ENCODE measurements at regions not wholly inside any gene's neighbourhood (a gene's known extent, or its start where the extent isn't known, plus 50 kb on each side); places are given as distances from the start of the nearest gene placed in this dataset.

DNA sequence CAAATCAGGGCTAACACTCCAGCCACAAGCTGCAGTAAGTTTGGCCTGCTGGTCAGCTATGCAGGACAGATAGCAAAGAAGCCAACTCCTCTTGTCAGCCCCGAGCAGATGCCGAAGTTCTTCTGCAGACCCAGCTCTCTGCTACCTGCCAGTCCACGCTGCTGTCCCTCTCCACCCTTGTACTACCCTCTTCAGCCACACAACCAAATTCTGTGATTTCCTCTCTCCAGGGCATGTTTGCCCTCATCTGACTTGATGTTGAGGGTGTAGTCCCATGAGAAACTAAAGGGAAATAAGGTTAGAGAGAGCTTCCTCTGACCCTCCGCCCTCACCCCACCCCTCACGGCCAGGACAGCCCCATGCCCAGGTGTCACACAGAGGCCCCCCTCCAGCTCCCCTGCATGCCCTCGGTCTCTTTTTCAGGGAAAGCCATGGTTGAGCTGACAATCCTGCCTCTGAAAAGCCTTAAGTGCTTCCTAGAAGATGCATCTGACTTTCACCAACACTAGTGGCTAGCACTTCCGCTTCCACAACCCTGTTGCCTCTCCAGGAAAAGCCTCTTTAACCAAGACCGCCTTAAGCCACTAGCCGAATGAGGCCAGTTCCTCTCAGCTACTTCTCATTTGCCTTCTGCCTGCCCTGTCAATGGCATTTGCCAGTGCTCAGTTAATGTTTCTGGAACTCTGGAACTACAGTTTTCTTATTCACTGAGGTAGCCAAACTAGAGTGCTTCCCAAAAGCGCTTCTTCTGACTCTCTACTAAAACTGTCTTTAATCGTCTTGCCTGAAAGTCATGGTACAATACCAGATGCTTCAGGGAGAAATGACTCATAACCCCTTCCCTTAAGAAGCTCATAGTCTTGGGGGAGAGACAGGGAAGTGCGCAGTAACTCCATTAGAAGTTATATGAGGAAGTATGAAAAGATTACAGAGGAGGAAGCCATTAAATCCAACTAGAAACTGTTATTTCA is 300.4 kb upstream of the STT3B start:
- DNase-seq: no peak

DNA sequence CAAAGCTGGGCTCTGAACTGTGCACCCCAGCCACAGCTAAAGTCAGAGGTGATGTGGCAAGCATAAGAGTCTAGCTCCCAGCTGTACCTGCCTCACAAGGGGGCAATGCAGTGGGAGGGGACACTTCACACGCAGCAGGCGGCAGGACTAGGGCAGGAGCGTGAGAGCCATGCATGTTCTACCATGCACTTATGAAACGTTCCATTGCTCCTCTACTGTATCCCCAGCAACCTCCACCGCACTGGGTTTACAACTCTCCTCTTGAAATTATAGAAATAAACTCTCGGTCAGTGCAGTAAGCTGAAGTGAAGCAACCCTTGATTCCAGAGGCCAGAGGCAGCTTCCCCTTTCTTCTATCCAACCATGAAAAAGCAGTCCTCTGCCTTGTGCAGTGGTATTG is 298.6 kb upstream of the STT3B start:
- no peak for DNase-seq

DNA sequence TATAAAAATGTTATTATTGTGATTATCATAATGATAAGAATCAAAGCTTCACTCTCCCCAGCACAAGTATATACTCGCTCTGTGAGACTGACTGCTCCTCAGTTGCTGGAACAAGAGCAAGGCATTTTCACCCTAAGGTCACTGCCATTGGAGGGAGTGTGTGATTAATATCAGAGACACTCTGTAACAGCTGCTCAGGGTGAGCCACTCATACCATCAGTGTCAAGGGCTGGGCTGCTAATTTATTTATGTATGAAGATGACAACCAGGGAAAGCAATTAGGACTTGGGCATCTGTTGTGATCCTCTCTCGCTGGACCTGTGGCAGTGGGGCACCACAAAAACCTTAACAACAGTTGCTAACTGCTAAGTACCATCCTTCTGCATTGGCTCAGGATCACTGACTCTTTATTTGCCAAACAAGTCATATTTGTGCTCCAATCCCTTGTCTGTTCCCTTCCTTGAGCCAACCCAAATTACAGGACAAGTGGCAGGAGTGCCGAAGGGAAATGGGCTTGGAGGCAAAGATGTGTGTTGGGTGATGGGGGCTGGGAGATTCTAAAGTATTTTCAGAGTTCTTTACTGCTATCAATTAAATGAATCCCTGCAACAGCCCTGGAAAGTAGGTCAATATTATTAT is 297.5 kb upstream of the STT3B start:
- no peak for DNase-seq

DNA sequence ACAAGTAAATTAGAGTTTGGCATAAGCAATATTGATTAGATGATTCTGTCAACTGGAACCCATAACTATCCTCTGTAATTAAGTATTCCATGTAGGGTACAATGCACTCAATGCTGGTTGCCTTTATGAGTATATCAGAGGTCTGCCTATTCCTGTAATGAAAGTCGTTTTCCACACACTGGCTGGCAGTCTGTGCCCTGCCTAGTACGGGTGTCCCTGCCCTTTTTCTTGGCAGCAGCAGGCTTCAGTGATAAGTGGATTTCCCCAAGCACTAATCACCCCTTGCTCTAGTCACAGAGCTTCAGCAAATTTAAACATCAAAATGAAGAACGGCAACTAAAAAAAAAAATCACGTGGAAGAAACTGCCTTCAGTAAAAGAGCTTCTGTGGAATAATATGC is 294.8 kb upstream of the STT3B start:
- no peak for DNase-seq

DNA sequence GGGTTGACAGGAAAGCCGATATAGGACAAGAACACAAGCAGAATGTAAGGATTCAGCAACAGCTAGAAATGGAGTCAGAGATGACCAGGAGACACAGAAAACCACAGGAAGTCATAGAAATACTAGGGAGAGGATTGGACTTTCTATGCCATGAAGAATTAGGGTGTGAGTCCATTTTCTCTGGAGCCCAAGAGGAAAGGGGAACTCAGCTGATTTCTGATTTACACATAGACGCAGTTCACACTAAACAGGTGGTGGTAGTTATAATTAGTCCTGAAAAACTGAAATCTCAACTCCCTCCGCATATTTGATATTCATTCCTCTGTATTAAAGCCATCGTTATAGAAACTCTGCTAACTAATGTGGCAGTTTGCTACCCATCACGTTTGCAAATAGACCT is 292.7 kb upstream of the STT3B start:
- no peak for DNase-seq

DNA sequence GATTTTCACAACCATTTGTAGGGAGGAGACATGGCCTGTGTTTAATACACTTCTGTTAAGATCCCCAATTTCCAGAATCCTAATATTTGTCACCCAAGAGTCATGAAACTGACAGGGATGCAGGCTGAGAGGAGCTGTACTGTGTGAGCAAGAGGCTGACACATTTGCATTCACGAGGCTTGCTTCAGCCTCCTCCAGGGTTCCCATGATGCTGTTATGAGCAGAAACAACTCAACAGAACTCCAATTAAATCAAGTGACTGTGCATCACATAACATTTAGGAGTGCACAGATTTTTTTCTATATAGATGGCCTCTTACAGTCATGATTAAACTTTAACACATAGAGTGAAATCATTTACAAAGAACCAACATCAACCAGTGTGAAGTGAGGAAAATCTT is 292.3 kb upstream of the STT3B start:
- DNase-seq: no peak

DNA sequence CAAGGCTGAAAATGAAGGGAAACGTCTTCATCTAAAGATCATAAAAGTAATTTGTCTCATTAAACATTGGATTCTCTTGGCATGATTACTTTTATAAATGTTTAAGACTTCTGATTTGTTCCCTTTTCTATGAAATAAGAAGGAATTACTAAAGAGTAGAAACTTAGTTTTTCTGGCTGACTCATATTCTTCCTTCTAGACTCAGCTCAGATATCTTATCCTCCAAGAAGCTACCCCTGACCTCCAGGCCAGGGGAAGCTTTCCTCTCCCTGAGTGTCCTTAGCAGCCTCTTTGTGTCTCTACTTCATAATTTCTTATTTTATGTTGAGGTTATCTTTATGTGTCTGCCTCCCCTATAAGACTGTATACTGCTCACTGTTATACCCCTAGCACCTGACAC is 291.9 kb upstream of the STT3B start:
- no peak for DNase-seq

DNA sequence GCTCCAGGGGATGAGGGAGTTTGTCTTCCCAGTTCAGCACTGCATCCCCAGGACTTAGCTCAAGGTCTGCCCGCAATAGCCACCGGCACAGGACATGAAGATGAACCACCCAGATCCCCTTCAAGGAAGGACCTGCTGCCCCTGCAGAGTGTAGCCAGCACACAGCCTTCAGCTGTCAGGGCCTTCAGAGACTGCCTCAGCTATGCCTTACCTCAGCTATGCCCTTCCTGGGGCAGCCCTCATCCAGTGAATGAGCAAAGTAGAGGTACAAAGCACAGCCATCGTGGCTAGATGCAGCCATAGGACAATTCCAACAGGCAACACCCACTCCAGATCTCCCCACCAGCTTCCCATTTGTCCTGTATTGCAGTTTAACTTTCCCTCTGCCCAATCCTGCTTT is 291.2 kb upstream of the STT3B start:
- no peak for DNase-seq

DNA sequence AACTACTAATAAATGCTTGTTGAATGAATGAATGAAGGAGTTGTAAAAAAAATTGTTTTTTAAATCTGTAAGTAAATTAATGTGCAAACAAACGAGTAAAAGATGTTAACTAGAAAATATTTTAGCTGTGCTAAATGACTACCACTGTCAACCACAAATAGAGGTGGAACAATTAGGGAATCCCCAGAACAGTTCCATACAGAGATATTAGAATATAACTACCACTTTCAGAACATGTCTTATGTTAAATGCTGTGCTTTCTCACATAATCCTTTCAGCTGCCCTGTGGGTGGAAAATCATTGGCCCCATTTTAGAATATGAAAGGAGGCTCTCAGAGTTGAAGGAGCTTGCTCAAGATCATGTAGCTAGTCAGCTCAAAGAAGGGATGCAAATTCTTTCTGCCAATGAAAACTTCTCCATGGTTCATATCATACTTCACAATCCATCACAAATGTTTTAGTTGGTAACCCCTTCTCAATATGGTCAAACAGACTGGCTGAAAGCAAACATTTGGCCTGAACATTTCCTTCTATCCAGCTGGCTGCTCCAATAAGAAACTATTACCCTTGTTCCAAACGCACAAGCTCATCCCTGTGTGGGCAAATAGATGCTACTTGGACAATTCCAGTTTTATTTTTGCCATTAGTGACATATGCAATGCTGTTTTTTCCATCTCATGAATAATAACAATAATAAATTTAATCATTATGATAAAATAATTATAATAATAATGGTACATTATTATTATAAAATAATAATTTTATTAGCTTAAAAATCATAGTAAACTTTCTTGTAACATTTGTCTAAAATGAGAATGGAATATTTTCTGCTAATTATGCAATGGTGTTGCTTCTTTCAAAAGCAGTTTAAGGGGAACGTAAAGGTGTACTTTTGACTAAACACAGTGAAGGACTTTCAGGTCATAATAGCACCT is 290.4 kb upstream of the STT3B start:
- DNase-seq: no peak

DNA sequence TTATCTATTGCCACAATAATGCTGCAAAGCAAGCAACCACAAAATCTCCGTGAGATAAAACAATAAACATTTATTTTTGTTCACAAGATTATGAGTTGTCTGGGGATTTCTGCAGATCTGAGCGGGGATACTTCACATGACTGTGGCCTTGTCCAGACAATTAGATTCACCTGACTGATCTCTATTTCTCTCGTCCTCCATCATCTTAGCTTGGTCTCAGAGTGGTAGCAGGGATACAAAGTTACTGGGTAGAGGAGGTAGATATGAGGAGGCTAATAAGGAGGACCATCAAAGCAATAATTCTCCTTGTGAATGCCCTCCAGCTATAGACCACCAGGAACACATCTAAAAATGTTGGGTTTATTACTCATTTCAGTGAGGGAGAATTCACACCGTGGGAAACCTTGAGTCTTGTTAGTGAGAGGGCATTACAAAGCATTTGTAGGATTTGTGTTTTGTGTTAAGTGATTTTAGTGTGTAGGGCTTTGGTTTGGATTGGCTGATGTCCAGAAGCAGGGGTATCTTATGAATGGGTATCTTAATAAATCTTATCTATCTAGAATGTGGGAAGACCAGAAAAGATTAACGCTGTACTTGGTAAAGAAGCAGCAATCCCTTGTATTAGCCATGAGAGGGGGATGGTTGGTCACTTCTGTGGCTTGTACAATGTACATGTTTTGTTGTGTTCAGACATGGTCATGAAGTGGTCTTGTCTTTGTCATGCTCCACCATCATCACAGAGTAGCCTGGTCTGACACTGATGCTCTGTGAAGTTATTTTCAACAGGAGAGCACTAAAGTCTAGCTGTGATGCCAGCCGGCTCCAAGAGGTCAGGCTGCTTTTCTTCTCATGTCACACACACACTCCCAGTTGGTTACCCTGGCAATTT is 287.6 kb upstream of the STT3B start:
- no peak for DNase-seq

DNA sequence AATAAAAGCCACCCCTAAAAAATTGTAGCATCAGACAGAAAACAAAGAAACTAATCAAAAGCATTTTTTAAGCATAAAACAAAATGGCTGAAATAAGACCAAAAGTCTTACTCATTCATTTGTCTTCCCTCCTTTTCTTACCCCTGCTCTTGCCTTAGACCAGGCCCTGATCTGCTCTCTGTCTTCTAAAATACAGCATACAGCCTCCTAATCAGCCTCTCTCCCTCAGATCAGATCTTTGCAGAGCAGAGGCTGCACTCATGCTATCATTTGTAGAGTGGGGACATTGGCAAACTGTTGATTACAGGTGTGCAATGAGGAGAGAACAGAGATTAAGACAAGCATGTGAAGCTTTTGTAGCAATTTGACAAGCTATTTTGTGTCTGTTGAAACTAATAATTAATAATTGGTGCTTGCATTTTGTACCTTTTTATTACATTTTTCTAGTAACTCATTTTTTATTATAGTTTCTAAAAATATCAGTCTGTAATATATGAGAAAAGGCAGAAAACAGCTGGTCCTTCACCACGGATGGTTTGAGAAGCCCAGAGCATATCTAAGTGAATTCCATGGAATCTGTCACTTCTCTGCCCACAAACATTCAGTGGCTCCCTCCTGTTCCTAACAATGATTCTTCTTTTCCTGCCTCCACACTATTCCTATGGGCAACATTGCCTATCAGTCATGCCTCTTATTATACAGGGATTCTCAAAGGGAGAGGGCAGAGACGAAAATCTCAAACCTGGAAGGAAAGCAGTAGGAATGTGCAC is 286.2 kb upstream of the STT3B start:
- DNase-seq: no peak

DNA sequence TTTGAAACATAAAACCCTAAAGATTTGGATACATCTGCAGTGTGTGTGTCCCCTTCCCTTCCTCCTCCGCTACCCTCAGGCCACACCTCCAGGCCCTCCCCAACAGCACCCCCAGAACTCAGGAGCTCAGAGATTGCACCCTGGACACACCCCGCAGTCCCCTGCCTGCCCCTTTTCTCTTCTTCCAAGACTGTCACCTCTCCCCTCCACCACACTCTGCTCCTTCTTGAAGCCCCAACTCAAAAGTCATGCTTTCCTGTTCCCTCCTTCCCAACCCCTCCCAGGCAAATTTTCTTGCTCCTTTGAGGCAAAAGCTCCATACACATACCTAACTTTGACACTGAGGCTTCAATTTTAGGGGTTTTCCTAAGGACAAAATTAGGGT is 285.7 kb upstream of the STT3B start:
- no peak for DNase-seq

DNA sequence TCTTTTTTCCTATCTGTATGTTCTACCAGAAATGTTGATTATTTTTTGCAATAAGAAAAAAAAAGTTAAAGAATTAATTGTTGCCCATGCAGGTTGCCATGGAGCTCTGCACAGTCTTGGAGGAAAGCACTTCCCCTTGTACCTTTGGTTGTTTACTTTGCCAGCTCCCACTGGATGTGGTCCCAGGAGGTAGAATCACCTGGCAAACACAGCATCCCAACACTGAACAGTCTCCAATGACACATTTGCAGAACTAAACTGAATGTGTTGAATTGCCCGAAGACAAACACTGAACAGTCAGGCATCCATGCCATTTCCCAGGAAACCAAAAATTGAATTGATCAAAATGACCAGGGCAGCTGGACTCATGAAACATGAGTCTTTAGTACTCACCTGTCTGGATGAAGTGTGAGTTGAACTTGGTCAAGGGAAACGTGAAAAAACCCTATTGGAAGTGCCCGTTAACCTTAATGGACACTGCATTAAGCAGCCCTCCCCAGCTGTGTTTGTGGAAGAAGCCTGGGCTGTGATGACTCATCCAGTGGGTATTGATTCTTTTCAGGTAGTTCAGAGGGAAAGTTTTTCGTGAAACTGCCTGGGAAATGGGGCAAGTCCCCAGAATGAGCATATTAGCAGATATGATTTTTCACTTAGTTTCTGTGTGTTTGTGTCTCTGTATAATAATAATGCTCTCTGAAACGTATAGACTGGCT is 284.7 kb upstream of the STT3B start:
- no peak for DNase-seq

DNA sequence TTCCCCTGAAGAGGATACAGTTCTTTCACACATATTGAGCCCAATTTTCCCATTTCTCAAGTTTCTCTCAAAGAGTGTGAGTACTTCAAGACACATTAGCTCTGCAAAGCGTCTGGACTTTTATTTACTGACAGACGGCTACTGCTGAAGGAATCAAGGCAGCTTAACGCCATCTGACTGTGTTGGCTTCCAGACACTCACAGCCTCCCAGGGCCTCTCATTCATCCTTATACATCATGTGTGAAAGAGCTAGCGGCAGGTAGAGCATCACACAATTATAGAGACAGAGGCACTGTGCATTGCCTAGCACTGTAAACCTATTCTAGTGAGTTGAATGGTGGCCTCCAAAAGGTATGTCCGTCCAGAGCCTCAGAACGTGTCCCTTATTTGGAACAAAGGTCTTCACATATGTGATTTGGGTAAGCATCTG is 284.1 kb upstream of the STT3B start:
- DNase-seq: no peak

DNA sequence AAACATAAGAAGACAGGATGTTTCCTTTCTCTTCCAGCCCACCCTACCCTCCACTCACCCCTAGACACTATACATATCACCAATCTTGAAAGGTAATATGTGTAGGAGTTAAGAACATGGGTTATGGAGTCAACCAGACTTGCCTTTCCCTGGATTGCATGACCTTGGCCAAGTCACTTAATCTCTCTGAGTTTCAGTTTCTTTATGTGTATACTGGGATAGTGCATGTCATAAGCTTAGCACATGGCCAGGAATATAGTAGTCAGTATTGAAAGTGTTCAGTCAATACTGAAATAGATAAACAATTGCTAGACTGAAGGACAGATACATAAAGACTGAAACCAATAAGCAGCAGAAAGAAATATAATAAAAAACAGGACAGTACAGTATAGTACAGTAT is 283.2 kb upstream of the STT3B start:
- DNase-seq: no peak

DNA sequence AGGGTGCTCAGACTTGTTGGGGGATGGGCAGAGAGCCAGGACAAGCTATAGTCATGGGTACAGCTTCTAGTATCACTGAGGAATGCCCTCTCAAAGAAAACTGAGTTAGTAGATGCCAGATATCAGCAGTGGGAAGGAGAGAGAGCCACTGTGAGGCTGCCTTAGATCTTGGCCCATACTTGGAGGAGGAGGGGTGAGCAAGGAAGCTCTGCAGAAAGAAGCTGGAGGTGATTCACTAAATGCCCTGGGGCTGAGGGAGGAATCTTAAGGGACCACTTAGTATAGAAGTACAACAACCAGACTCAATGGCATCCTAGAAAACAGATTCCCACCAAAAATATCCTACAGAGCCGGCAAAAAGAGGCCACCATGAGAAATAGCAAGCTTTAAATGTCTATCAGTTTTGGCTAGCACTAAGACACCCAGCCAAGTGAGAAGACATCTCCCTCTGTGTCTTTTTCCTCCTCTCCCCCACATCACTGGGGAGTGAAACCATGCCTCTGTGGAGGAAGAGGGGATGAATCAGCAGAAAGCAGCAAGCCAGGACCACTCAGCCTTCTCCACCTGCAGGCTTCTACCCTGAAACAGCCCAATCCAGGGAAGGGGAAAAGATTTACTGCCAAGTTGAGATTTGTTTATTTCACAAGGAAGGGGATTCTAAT is 282.5 kb upstream of the STT3B start:
- DNase-seq: no peak

DNA sequence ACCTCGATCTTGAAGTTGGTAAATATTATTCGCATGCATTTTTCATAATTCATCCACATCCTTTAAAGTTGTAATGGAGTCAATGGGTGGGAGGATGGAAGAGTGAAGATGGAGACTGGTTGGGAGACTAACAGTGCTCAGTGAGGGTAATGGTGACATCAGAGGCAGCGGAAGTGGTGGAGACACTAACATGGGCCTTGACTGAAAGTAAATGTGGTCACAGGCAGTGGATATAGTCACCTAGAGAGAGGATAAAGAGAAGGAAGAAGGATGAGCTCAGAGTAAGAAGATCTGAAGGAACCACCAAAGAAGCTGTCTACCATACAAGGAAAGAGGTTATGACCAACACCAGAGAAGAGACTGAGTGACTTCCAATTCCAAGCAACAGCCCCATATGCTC is 281.6 kb upstream of the STT3B start:
- no peak for DNase-seq

DNA sequence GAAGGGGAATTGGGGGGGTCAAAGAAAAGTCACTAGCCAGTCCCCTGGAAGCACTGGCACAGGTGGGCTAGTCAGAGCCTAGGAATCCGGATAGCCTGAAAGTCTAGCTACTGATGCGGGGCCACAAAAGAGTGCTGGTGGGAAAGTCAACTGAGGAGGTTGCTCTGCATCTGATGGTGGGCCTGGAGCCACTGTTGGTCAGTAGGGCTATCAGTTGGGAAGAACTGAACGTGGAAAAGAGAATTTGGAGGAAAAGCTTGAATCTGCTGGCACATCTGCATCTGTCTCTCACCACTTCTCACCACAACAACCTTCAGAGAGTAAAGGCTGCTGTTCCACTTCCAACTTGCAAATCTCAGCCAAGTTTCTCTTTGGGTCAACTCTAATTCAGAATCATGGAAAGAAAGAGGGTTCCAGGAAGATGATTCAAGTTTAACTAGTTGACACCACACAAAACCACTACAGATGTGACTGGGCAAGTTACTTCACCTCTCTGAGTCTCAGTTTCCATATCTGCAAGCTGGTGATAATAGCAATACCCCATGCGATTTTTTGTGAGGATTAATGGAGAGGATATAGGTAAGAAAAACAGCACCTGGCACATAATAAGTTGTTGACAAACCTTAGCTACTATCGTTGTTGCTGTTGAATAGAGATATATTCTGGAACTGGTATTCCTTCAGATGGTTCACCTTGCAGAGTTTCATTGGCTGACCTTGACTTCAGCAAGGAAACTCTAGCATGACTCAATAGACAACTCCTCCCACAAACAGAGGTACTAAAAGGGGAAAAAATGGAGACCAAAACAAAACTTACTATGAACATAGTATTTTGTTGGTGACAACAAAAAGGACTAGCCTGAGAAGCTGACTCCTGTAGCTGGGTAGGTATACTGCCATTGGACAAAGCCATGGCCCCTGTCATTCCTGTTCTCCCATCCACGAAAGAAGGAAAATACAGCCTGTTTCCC is 280.2 kb upstream of the STT3B start:
- no peak for DNase-seq

DNA sequence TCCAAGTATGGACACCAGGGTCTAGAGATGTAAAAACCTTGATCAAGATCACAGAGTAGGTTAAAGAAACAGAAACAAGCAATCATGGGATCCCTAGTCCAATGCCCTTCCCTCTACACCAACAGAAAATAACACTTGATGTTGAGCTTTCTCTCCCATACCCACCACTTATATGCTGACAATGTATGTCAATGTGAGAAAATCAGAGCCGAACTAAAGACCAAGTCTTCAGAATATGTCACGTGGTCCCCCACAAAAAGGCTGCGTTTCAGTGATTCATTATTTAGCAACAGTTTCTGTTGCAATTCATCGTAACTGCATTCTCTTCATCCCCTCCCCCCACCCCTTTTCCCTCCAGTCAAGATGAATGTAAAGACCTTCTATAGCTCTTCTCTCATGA is 278.9 kb upstream of the STT3B start:
- DNase-seq: no peak
